ENCODE measurements at regions not wholly inside any gene's neighbourhood (a gene's known extent, or its start where the extent isn't known, plus 50 kb on each side); places are given as distances from the start of the nearest gene placed in this dataset.

DNA sequence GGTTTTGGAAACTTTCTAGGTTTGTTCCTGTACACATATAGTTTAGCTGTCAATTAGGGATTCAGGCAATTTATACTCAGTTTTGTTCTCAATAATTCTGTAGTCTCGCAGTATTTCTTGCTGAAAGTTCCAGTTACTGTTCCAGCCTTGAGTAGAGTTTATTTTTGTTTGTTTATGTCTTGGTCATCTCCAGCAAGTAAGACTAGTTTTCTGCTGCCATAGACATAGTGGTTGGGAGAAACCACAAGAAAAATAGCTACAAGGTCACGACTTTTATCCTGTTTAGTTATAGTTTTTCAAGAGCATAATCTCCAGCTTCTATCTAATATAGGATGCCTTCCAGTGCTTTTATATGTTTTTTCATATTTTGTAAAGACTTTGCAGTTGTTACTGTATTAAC, 99.6 kb upstream of the FOXG1 start:
- no peak for ATAC-seq

DNA sequence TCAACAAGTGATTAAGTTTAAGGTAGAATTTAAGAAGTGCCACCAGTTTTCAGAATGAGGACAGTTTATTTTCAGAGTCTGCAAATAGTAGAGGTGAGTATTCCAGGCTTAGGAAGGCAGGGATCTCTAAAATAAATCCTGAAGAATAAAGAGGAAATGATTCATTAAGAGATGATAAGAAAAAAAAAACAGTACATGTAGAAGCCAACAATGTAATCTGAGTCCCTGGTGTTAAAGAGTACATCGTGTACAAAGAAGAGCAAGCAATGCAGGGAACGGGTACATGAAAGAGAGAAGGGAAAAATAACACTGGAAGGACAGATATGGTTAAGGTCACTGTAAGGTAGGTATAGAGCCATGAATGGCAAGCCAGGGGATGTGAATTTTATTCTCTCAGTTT, 95.2 kb upstream of the FOXG1 start:
- intact Hi-C loops (cut with DNase I), result no loop called here
- H3K4me3 ChIP-seq, result no peak overlapping the region
- H3K27me3 ChIP-seq (ENCODE audit: low read depth), result no peaks in the 10 kb centered on the region
- no peak for ATAC-seq
- DNase-seq, result no peak
- H3K4me1 ChIP-seq, result no peaks in the 10 kb centered on the region
- TF ChIP-seq, protein P1, sequence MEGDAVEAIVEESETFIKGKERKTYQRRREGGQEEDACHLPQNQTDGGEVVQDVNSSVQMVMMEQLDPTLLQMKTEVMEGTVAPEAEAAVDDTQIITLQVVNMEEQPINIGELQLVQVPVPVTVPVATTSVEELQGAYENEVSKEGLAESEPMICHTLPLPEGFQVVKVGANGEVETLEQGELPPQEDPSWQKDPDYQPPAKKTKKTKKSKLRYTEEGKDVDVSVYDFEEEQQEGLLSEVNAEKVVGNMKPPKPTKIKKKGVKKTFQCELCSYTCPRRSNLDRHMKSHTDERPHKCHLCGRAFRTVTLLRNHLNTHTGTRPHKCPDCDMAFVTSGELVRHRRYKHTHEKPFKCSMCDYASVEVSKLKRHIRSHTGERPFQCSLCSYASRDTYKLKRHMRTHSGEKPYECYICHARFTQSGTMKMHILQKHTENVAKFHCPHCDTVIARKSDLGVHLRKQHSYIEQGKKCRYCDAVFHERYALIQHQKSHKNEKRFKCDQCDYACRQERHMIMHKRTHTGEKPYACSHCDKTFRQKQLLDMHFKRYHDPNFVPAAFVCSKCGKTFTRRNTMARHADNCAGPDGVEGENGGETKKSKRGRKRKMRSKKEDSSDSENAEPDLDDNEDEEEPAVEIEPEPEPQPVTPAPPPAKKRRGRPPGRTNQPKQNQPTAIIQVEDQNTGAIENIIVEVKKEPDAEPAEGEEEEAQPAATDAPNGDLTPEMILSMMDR (IDR thresholded peaks at IDR 0.05), result no peak
- H3K9me3 ChIP-seq, result no peaks in the 10 kb centered on the region
- H3K27ac ChIP-seq, result no peak overlapping the region
- no peaks in the 10 kb centered on the region for H3K36me3 ChIP-seq

More for the DNA sequence above, 99.6 kb upstream of the FOXG1 start:
- Histone ChIP-seq H3K4me3 (no peak overlapping the region), H3K27ac (no peak overlapping the region), H3K36me3 (no peaks in the 10 kb centered on the region), H3K9me3 (no peaks in the 10 kb centered on the region), H3K27me3 (ENCODE audit: low read depth) (no peaks in the 10 kb centered on the region), H3K4me1 (no peaks in the 10 kb centered on the region)
- intact Hi-C loops (cut with DNase I), result no loop called here
- TF ChIP-seq, protein P1 (IDR thresholded peaks at IDR 0.05), result no peak
- no peak for DNase-seq

DNA sequence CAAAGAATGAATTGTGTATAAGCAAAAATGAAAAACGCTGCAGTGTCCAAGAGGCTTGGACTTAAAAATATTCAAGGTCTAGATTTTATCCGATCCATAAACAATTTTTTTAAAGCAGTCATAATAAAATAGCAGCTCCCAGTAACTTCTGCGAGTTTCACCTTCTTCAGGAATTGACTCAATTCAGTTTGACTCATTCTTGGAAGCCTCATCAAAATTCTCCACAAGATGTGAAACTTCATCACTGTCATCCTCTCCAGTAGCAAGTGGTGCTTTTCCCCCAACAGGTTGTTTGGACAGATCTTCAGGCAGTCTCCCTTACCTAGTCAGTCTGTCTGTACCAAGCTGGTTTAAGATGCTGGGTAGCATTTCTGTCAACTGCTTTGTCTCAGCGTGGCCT, 93.5 kb upstream of the FOXG1 start:
- intact Hi-C loops (cut with DNase I), result no loop called here
- TF ChIP-seq, protein P1 (IDR thresholded peaks at IDR 0.05), result no peak
- Histone ChIP-seq H3K4me3 (no peak overlapping the region), H3K27me3 (ENCODE audit: low read depth) (no peaks in the 10 kb centered on the region), H3K36me3 (no peaks in the 10 kb centered on the region), H3K27ac (no peak overlapping the region), H3K4me1 (no peaks in the 10 kb centered on the region), H3K9me3 (no peaks in the 10 kb centered on the region)
- no peak for ATAC-seq
- no peak for DNase-seq

DNA sequence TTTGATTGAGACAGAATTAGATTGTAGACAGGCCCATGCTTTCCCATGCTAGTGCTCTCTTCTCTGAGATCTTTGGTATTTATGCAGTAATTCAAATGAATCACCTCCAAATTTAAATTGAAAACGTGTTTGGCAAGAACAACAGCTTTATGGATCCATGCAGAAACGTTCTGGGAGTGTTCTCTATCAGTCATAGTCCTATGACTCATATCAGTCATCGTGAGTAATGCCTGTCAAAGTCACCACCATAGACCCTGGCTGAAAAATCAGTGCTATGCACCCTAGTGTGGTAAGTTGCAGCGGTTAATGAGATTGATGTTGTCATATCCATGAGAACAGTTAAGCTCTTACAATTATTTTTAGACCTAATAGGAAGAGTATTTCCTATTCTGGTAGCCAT, 90.1 kb upstream of the FOXG1 start:
- no peak for DNase-seq
- Histone ChIP-seq H3K4me3 (no peak overlapping the region), H3K9me3 (no peaks in the 10 kb centered on the region), H3K4me1 (no peaks in the 10 kb centered on the region), H3K36me3 (no peaks in the 10 kb centered on the region), H3K27me3 (ENCODE audit: low read depth) (no peaks in the 10 kb centered on the region), H3K27ac (no peak overlapping the region)
- no peak for ATAC-seq
- intact Hi-C loops (cut with DNase I), result no loop called here
- TF ChIP-seq, protein P1 (IDR thresholded peaks at IDR 0.05), result no peak

DNA sequence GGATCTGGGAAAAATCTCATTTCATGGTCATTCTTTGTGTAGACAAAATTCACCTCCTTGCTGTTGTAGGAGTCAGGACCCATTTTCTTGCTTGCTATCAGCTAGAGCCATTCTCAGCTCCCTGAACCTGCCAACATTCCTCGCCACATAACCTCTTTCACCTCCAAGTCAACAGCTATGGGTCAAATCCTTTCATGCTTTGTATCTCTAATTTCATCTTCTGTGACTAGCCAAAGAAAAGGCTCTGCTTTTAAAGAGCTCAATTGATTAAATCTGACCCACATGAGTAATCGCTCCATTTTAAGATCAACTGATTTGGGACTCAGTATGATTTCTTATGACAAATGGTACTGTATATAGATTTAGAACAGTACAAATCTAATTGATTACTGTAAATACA, 89.2 kb upstream of the FOXG1 start:
- H3K36me3 ChIP-seq, result no peaks in the 10 kb centered on the region
- intact Hi-C loops (cut with DNase I), result no loop called here
- TF ChIP-seq, protein P1 (IDR thresholded peaks at IDR 0.05), result no peak
- H3K9me3 ChIP-seq, result no peaks in the 10 kb centered on the region
- ATAC-seq (no peak), DNase-seq (no peak)
- no peak overlapping the region for H3K27ac ChIP-seq
- no peaks in the 10 kb centered on the region for H3K27me3 ChIP-seq (ENCODE audit: low read depth)
- no peak overlapping the region for H3K4me3 ChIP-seq
- H3K4me1 ChIP-seq, result no peaks in the 10 kb centered on the region

DNA sequence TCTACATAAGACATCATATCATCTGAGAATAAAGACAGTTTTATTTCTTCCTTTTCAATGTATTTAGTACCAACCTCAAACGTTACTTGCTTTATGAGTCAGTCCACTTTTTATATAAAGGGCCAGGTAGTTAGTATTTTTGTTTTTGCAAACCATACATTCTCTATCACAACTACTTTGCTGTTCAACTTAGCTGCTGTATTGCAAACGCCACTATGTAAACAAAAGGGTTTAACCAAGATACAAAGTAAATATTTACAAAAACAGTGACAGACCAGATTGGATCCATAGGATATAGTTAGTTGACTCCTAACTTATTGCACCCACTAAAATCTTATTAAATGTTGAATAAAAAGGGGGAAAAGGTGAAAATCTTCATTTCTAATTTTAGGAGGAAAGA, 87.7 kb upstream of the FOXG1 start:
- Histone ChIP-seq H3K4me3 (no peak overlapping the region), H3K4me1 (no peaks in the 10 kb centered on the region), H3K36me3 (no peaks in the 10 kb centered on the region), H3K27ac (no peak overlapping the region), H3K27me3 (ENCODE audit: low read depth) (no peaks in the 10 kb centered on the region), H3K9me3 (no peaks in the 10 kb centered on the region)
- intact Hi-C loops (cut with DNase I), result no loop called here
- ATAC-seq (no peak), DNase-seq (no peak)
- TF ChIP-seq, protein P1 (IDR thresholded peaks at IDR 0.05), result no peak
